ENCODE measurements at regions not wholly inside any gene's neighbourhood (a gene's known extent, or its start where the extent isn't known, plus 50 kb on each side); places are given as distances from the start of the nearest gene placed in this dataset.

DNA sequence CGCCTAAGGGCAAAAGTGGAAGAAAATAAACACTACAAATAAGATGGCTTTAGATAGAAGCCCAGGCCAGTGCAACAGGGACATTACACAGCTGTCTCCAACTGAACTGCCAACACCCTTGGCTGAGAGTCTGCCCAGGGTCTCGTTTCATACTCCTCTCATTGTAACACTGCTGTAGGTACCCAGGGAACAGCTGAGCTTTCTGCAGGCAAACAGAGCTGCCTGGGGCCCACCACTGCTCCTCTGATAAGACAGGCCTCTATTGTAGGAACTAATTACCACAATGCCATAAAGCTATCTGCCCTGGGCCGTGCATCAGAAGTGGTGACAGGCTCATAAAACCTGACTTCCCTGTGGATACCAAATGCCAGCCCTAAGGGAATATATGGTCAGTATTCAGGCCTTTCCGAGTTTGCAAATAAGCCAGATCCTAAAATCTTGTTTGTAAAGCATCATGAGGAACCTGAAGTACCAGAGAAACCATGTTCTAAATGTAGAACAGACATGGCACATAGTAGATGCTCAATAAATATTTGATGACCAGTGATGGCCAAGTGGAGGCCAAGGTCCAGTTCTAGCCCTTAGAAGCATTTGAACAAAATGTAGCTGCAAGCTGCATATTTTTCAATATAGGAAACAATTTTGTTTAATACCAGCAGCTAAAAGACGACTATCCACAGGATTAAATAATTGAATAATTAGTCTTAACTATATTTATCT is 84.3 kb upstream of the NEO1 start:
- TF ChIP-seq POLR2AphosphoS5 (IDR thresholded peaks at IDR 0.05; ENCODE audit: insufficient read depth in 1 of 2, low read depth in 1 of 2) (no peak), POLR2A (IDR thresholded peaks at IDR 0.05) (no peak)
- TF ChIP-seq, protein P1, sequence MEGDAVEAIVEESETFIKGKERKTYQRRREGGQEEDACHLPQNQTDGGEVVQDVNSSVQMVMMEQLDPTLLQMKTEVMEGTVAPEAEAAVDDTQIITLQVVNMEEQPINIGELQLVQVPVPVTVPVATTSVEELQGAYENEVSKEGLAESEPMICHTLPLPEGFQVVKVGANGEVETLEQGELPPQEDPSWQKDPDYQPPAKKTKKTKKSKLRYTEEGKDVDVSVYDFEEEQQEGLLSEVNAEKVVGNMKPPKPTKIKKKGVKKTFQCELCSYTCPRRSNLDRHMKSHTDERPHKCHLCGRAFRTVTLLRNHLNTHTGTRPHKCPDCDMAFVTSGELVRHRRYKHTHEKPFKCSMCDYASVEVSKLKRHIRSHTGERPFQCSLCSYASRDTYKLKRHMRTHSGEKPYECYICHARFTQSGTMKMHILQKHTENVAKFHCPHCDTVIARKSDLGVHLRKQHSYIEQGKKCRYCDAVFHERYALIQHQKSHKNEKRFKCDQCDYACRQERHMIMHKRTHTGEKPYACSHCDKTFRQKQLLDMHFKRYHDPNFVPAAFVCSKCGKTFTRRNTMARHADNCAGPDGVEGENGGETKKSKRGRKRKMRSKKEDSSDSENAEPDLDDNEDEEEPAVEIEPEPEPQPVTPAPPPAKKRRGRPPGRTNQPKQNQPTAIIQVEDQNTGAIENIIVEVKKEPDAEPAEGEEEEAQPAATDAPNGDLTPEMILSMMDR (IDR thresholded peaks at IDR 0.05), result no peak
- peaks cover 11% of the 10 kb centered on the region for H3K4me1 ChIP-seq
- intact Hi-C loops (cut with DNase I), result no loop called here
- no peaks in the 10 kb centered on the region for H3K27me3 ChIP-seq
- H3K36me3 ChIP-seq, result no peaks in the 10 kb centered on the region
- H3K27ac ChIP-seq, result no peak overlapping the region
- no peak for DNase-seq (ENCODE audit: extremely low spot score in 2 of 2)
- no peaks in the 10 kb centered on the region for H3K9me3 ChIP-seq
- H3K4me3 ChIP-seq, result no peak overlapping the region

DNA sequence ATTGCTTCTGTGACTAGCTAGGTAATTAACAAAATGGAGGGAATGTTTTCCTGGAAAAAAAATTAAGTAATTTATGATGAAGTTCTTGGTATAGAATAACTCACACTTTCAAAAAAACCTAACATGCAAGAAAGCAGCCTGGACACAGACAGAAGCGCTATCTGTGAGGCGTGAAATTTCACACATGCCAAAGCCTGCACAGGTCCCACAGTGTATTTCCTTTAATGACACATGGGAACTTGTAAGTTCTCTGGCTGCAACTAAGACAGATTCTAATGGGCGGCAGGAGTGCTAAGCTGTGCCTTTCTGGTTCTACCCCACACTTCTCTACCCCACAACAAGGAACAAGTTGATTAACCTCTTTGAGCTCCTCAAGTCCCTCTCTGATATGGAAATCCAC is 84.9 kb upstream of the NEO1 start:
- no peaks in the 10 kb centered on the region for H3K27me3 ChIP-seq
- no peak for DNase-seq (ENCODE audit: extremely low spot score in 2 of 2)
- H3K4me3 ChIP-seq, result no peak overlapping the region
- peaks cover 8% of the 10 kb centered on the region for H3K4me1 ChIP-seq
- H3K27ac ChIP-seq, result no peak overlapping the region
- H3K36me3 ChIP-seq, result no peaks in the 10 kb centered on the region
- H3K9me3 ChIP-seq, result no peaks in the 10 kb centered on the region
- intact Hi-C loops (cut with DNase I), result no loop called here
- TF ChIP-seq POLR2AphosphoS5 (IDR thresholded peaks at IDR 0.05; ENCODE audit: insufficient read depth in 1 of 2, low read depth in 1 of 2) (no peak), POLR2A (IDR thresholded peaks at IDR 0.05) (no peak)
- TF ChIP-seq, protein P1 (IDR thresholded peaks at IDR 0.05), result no peak

DNA sequence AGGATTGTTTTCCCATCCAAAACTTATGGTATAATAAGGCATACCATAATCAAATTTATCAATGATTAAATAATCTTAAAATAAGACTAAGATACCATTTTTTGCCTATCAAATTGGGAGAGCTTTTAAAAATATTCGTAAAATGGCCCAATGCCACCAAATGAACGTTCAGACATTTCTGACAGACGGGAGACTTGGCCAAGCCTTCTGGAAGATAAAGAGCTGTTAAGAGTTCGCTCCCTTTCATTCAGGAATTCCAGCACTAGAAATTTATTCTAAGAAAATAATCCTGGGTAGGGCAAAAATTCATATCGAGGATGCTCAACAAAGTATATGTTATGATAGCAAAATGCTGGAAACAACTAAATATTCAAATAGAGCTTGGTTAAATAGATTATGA is 85.6 kb upstream of the NEO1 start:
- no peaks in the 10 kb centered on the region for H3K27me3 ChIP-seq
- TF ChIP-seq POLR2A (IDR thresholded peaks at IDR 0.05), result no peak
- no peak for TF ChIP-seq POLR2AphosphoS5 (IDR thresholded peaks at IDR 0.05; ENCODE audit: insufficient read depth in 1 of 2, low read depth in 1 of 2)
- TF ChIP-seq, protein P1 (IDR thresholded peaks at IDR 0.05), result no peak
- intact Hi-C loops (cut with DNase I), result no loop called here
- no peak overlapping the region for H3K27ac ChIP-seq
- no peak for DNase-seq (ENCODE audit: extremely low spot score in 2 of 2)
- H3K36me3 ChIP-seq, result no peaks in the 10 kb centered on the region
- no peaks in the 10 kb centered on the region for H3K9me3 ChIP-seq
- no peak overlapping the region for H3K4me3 ChIP-seq
- peaks cover under 1% of the 10 kb centered on the region for H3K4me1 ChIP-seq

DNA sequence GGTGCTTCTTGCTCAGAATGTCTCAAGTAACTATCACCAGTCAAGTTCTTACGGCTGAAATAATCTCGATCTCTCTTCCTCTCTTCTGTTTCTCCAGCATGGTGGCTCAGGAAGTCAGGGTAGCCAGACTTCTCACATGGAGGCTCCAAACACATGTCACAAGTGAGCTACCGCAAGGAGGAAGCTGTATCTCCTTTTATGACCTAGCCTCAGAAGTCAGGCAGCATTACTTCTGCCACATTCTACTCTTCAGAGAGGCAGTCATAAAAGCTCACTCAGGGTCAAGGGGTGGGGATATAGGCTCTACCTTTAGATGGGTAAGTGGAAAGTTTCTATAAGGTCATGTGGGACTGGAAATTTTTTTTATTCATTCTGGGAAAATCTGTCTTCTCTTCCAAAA is 86.6 kb upstream of the NEO1 start:
- H3K9me3 ChIP-seq, result no peaks in the 10 kb centered on the region
- no peak overlapping the region for H3K27ac ChIP-seq
- intact Hi-C loops (cut with DNase I), result no loop called here
- TF ChIP-seq, protein P1 (IDR thresholded peaks at IDR 0.05), result no peak
- TF ChIP-seq POLR2A (IDR thresholded peaks at IDR 0.05), result no peak
- TF ChIP-seq POLR2AphosphoS5 (IDR thresholded peaks at IDR 0.05; ENCODE audit: insufficient read depth in 1 of 2, low read depth in 1 of 2), result no peak
- H3K36me3 ChIP-seq, result no peaks in the 10 kb centered on the region
- H3K27me3 ChIP-seq, result no peaks in the 10 kb centered on the region
- no peak overlapping the region for H3K4me3 ChIP-seq
- no peak for DNase-seq (ENCODE audit: extremely low spot score in 2 of 2)
- no peaks in the 10 kb centered on the region for H3K4me1 ChIP-seq

DNA sequence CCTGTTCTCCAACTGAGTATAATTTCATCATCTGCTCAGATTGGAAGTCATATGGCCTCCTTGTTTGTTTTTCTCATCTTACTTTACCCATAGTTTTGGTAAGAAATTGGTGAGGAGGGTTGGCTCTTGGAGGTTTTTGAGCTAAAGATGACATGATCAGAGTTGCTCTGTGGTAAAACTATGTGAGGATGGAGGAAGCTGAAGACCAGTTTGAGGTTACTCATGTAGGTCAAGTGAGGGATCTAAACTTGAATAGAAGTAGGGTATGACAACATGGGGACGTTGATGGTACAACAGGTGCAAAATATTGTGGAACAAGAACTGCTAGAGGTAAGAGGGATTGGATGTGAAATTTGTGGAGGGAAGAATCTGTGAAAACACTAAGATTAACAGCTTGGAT is 87.7 kb upstream of the NEO1 start:
- Histone ChIP-seq H3K36me3 (no peaks in the 10 kb centered on the region), H3K27me3 (no peaks in the 10 kb centered on the region), H3K9me3 (no peaks in the 10 kb centered on the region), H3K27ac (no peak overlapping the region), H3K4me1 (no peaks in the 10 kb centered on the region), H3K4me3 (no peak overlapping the region)
- TF ChIP-seq, protein P1 (IDR thresholded peaks at IDR 0.05), result no peak
- TF ChIP-seq POLR2A (IDR thresholded peaks at IDR 0.05) (no peak), POLR2AphosphoS5 (IDR thresholded peaks at IDR 0.05; ENCODE audit: insufficient read depth in 1 of 2, low read depth in 1 of 2) (no peak)
- DNase-seq (ENCODE audit: extremely low spot score in 2 of 2), result no peak
- intact Hi-C loops (cut with DNase I), result no loop called here
